ENCODE measurements at regions not wholly inside any gene's neighbourhood (a gene's known extent, or its start where the extent isn't known, plus 50 kb on each side); places are given as distances from the start of the nearest gene placed in this dataset.

DNA sequence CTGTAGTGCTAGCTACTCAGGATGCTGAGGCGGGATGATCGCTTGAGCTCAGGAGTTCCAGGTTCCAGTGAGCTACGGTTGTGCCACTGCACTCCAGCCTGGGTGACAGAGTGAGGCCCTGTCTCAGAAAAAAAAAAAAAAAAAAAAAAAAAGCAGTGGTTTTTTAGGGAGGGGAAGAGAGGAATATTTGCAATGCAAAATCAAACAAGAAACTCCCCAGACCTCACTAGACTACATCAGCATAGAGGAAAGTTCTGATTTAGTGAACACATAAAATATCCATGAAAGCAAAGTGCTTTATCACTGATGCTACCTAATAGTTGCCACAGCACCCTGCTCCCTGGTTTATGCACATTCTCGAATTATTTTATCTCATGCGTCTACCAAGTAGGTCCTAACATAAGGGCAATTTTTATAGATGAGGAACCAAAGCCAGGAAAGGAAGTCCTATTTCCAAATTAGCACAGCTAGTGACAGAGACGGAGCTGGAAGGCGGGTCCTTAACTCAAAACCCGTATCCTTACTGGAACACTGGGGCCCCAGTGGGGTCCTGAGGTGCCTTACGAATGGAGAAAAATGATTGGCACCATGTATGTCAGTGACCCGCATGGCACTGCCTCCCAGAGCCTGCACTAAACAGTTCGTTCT is 50.7 kb upstream of the GPR157 start:
- no peak for DNase-seq

GRCh38 chr1:9180111-9180819 is 51.4 kb upstream of the GPR157 start:
- DNase-seq: no peak

GRCh38 chr1:9181176-9181906 is 52.4 kb upstream of the GPR157 start:
- DNase-seq: peak; percentile 45

DNA sequence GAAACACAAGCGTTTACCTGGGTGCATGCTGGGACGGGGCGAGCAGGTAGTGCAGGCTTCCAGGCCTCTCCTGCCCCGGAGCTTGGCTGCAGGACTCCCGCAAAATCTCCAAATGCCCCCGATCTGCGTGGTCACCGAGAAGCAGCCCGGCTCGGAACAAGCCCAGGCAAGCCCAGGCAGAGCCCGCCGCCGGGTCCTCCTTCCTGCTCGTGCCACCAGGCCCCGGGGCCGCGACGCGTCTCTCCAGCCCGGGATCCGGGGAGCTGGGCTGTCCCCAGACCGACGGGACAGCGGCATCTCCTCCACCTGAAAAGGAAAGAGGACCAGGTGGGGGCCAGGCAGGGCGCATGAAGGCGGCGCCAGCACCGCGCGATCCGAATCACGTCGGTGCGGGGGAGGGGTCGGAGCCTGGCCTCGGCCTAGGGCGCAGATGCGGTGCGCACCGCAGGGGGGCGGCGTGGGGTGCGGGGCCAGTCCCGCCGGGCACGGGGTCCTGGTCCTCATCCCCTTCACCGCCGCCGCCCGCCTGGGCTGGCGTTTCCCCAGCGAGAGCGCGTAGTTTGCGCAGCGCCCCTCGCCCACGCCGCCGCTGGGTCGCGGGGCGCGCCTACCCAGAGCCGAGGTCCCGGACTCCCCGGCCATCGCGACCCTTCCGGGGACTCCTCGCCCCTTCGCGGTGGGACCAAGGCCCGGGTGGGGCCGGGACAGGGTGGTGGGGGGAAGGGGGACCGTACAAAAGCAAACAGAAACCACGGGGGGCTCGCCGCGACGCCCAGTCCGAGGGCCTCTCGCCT is 52.4 kb upstream of the H6PD start:
- DNase-seq: no peak

GRCh38 chr1:9182784-9183257 is 51.8 kb upstream of the H6PD start:
- DNase-seq: no peak

DNA sequence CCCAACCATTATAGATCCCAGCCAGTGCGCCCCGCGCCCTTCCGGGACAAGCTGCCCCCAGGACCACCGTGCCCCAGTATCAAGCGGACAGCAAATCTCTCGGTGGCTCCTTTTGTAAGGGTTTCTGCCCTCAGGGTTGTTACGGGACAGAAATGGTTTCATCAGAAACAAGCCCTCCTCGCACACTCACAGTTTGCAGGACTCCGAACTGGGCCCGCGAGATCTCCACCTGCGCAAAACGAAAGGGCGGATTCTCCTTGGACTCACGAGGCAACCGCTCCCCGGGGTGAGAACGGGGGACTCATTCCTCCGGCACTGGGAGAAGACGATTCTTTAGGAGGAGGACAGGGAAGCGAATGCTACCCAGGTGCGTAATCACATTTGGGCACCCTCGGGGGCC is 51.1 kb upstream of the H6PD start:
- no peak for DNase-seq

DNA sequence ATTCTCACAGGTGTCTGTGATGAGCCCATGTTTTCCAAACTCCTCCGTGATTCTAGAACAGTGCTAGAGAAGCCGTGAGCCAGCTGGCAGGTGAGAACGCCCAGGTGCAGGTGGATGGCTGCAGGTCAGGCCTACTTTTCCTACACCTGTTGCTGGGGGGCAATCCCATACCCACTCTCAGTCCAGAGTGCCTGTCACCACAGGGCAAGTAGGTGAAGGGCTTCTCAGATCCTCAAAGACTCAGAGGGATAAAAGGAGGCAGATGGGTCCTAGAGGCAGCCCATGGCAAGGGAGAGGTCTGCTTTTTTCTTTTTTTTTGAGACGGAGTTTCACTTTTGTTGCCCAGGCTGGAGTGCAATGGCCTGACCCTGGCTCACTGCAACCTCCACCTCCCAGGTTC is 50.7 kb upstream of the H6PD start:
- no peak for DNase-seq

DNA sequence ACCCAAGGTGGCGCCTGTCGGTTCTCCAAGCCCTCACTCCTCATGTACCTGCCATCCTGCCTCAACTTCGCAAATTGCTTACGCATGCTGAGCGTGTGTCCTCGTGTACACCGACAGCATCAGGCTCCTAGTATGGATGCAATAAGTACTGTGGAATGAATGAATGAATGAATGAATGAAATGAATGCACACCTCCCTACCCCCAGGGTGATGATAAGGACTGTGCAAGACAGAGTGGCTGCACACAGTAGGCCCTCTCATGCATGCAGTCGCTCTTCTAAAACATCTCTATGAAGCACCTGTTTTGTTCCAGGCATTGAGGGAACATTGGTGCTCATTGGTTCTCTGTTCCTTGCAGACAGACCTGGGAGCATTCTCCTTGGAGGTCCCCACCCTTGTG is 49.8 kb upstream of the H6PD start:
- no peak for DNase-seq
